ENCODE measurements at regions not wholly inside any gene's neighbourhood (a gene's known extent, or its start where the extent isn't known, plus 50 kb on each side); places are given as distances from the start of the nearest gene placed in this dataset.

DNA sequence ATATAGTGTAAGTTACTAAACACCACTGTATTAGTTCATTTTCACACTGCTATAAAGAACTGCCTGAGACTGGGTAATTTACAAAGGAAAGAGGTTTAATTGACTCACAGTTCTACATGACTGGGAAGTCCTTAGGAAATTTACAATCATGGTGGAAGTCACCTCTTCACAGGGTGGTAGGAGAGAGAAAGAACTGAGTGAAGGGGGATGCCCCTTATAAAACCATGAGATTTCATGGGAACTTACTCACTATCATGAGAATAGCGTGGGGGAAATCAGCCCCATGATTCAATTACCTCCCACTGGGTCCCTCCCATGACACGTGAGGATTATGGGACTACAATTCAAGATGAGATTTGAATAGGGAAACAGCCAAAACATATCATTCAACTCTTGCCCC is 618.0 kb downstream of the NYAP2 start (continued):
- TF ChIP-seq, protein P1, sequence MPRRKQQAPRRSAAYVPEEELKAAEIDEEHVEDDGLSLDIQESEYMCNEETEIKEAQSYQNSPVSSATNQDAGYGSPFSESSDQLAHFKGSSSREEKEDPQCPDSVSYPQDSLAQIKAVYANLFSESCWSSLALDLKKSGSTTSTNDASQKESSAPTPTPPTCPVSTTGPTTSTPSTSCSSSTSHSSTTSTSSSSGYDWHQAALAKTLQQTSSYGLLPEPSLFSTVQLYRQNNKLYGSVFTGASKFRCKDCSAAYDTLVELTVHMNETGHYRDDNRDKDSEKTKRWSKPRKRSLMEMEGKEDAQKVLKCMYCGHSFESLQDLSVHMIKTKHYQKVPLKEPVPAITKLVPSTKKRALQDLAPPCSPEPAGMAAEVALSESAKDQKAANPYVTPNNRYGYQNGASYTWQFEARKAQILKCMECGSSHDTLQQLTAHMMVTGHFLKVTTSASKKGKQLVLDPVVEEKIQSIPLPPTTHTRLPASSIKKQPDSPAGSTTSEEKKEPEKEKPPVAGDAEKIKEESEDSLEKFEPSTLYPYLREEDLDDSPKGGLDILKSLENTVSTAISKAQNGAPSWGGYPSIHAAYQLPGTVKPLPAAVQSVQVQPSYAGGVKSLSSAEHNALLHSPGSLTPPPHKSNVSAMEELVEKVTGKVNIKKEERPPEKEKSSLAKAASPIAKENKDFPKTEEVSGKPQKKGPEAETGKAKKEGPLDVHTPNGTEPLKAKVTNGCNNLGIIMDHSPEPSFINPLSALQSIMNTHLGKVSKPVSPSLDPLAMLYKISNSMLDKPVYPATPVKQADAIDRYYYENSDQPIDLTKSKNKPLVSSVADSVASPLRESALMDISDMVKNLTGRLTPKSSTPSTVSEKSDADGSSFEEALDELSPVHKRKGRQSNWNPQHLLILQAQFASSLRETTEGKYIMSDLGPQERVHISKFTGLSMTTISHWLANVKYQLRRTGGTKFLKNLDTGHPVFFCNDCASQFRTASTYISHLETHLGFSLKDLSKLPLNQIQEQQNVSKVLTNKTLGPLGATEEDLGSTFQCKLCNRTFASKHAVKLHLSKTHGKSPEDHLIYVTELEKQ (tag by site-specific recombination; IDR thresholded peaks at IDR 0.05; ENCODE audit: borderline replicate concordance): no peak
- no peak for TF ChIP-seq HOXD13 (CRISPR knock-in tag; IDR thresholded peaks at IDR 0.05; ENCODE audit: borderline replicate concordance)
- TF ChIP-seq ZNF19 (tag by site-specific recombination; IDR thresholded peaks at IDR 0.05; ENCODE audit: low read depth): no peak
- no peak for TF ChIP-seq ZNF501 (tag by site-specific recombination; IDR thresholded peaks at IDR 0.05)
- no peak for TF ChIP-seq MZF1 (tag by site-specific recombination; IDR thresholded peaks at IDR 0.05; ENCODE audit: borderline replicate concordance)
- no peak for TF ChIP-seq ZBTB8A (tag by site-specific recombination; IDR thresholded peaks at IDR 0.05)

DNA sequence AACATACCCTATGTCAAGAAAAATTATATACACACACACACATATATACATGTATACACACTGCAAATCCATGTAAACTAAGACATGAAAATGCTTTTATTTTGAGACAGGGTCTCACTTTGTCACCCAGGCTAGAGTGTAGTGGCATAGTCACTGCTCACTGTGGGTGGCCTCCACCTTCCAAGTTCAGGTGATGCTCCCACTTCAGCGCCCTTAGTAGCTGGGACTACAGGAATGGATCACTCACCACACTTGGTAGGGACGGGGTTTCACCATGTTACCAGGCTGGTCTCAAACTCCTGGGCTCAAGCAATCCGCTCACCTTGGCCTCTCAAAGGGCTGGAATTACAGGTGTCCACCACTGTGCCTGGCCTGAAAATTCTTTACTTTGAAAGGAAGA is 617.6 kb downstream of the NYAP2 start:
- no peak overlapping the region for H3K27ac ChIP-seq (ENCODE audit: extremely low read depth, low read depth, low read length)
- no peaks in the 10 kb centered on the region for H3K36me3 ChIP-seq (ENCODE audit: control insufficient read depth in 2 of 2, insufficient read depth in 1 of 2, low read length in 2 of 2)
- no peak overlapping the region for H3K4me3 ChIP-seq (ENCODE audit: low read depth, low read length)
- no peaks in the 10 kb centered on the region for H3K9me3 ChIP-seq (ENCODE audit: control insufficient read depth, insufficient read depth, low read depth, low read length)
- POLR2A ChIA-PET: no interaction called here
- no peaks in the 10 kb centered on the region for H3K4me1 ChIP-seq (ENCODE audit: control insufficient read depth, insufficient read depth, low read length)
- no peak for TF ChIP-seq ZNF140 (tag by site-specific recombination; IDR thresholded peaks at IDR 0.05)
- TF ChIP-seq, protein P2, sequence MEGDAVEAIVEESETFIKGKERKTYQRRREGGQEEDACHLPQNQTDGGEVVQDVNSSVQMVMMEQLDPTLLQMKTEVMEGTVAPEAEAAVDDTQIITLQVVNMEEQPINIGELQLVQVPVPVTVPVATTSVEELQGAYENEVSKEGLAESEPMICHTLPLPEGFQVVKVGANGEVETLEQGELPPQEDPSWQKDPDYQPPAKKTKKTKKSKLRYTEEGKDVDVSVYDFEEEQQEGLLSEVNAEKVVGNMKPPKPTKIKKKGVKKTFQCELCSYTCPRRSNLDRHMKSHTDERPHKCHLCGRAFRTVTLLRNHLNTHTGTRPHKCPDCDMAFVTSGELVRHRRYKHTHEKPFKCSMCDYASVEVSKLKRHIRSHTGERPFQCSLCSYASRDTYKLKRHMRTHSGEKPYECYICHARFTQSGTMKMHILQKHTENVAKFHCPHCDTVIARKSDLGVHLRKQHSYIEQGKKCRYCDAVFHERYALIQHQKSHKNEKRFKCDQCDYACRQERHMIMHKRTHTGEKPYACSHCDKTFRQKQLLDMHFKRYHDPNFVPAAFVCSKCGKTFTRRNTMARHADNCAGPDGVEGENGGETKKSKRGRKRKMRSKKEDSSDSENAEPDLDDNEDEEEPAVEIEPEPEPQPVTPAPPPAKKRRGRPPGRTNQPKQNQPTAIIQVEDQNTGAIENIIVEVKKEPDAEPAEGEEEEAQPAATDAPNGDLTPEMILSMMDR (tag by site-specific recombination; IDR thresholded peaks at IDR 0.05): no peak
- no peak for TF ChIP-seq TRIM28 (IDR thresholded peaks at IDR 0.05; ENCODE audit: borderline replicate concordance, low read length)
- TF ChIP-seq, protein P3, sequence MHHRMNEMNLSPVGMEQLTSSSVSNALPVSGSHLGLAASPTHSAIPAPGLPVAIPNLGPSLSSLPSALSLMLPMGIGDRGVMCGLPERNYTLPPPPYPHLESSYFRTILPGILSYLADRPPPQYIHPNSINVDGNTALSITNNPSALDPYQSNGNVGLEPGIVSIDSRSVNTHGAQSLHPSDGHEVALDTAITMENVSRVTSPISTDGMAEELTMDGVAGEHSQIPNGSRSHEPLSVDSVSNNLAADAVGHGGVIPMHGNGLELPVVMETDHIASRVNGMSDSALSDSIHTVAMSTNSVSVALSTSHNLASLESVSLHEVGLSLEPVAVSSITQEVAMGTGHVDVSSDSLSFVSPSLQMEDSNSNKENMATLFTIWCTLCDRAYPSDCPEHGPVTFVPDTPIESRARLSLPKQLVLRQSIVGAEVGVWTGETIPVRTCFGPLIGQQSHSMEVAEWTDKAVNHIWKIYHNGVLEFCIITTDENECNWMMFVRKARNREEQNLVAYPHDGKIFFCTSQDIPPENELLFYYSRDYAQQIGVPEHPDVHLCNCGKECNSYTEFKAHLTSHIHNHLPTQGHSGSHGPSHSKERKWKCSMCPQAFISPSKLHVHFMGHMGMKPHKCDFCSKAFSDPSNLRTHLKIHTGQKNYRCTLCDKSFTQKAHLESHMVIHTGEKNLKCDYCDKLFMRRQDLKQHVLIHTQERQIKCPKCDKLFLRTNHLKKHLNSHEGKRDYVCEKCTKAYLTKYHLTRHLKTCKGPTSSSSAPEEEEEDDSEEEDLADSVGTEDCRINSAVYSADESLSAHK (tag by site-specific recombination; IDR thresholded peaks at IDR 0.05): no peak
- no peak for TF ChIP-seq ZNF792 (tag by site-specific recombination; IDR thresholded peaks at IDR 0.05)
- no peak for TF ChIP-seq ZNF571 (tag by site-specific recombination; IDR thresholded peaks at IDR 0.05)
- no peak for TF ChIP-seq ZBTB20 (tag by site-specific recombination; IDR thresholded peaks at IDR 0.05)
- CTCF ChIA-PET: no interaction called here

DNA sequence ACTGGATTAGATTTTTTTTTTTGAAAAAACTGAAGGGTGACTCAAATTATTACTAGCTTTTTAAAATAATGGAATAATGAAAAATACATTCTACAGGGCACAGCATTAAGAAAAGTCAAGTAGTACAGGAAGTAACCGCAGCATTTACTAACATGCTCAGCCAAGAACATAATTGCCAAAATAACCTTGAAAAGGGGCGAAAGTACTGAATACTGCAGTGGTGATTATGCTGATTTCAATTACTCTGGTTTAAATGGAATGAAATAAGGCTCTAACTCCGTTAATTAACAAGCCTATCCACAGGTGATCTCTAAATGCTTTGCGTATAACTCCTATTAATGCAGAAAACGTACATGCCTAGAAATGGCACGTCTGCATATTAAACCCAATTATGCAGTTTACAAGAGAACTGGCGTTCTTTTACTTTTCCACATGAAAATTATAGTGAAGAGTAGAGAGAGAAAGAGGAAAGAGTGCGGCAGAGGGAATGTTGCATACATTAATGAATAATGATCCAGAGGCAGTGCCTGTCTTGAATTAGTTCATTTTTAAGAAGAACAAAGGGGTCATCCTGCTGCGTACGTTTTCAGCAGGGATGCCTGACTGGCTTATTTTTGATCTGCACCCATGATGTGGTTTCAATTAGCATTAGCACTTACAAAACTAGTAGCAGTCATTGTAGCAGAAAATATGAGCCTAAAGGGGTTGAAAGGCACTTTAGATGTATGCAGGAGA is 612.4 kb downstream of the NYAP2 start:
- no peaks in the 10 kb centered on the region for H3K4me1 ChIP-seq (ENCODE audit: control insufficient read depth, insufficient read depth, low read length)
- H3K27ac ChIP-seq (ENCODE audit: extremely low read depth, low read depth, low read length): no peak overlapping the region
- ChIA-PET CTCF (no interaction called here), POLR2A (no interaction called here)
- H3K9me3 ChIP-seq (ENCODE audit: control insufficient read depth, insufficient read depth, low read depth, low read length): no peaks in the 10 kb centered on the region
- H3K4me3 ChIP-seq (ENCODE audit: low read depth, low read length): no peak overlapping the region
- H3K36me3 ChIP-seq (ENCODE audit: control insufficient read depth in 2 of 2, insufficient read depth in 1 of 2, low read length in 2 of 2): no peaks in the 10 kb centered on the region
- no peak for TF ChIP-seq ZNF837 (tag by site-specific recombination; IDR thresholded peaks at IDR 0.05)
- TF ChIP-seq, protein P4, sequence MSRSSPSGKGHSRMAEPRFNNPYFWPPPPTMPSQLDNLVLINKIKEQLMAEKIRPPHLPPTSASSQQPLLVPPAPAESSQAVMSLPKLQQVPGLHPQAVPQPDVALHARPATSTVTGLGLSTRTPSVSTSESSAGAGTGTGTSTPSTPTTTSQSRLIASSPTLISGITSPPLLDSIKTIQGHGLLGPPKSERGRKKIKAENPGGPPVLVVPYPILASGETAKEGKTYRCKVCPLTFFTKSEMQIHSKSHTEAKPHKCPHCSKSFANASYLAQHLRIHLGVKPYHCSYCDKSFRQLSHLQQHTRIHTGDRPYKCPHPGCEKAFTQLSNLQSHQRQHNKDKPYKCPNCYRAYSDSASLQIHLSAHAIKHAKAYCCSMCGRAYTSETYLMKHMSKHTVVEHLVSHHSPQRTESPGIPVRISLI (tag by site-specific recombination; IDR thresholded peaks at IDR 0.05): no peak
- TF ChIP-seq HOXC10 (CRISPR knock-in tag; IDR thresholded peaks at IDR 0.05): no peak
- TF ChIP-seq, protein P5, sequence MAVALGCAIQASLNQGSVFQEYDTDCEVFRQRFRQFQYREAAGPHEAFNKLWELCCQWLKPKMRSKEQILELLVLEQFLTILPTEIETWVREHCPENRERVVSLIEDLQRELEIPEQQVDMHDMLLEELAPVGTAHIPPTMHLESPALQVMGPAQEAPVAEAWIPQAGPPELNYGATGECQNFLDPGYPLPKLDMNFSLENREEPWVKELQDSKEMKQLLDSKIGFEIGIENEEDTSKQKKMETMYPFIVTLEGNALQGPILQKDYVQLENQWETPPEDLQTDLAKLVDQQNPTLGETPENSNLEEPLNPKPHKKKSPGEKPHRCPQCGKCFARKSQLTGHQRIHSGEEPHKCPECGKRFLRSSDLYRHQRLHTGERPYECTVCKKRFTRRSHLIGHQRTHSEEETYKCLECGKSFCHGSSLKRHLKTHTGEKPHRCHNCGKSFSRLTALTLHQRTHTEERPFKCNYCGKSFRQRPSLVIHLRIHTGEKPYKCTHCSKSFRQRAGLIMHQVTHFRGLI (tag by site-specific recombination; IDR thresholded peaks at IDR 0.05): no peak
- TF ChIP-seq ZNF510 (tag by site-specific recombination; IDR thresholded peaks at IDR 0.05; ENCODE audit: insufficient replicate concordance): no peak
- TF ChIP-seq ZNF223 (tag by site-specific recombination; IDR thresholded peaks at IDR 0.05): no peak
- no peak for TF ChIP-seq GLIS1 (tag by site-specific recombination; IDR thresholded peaks at IDR 0.05)
- TF ChIP-seq ZXDB (tag by site-specific recombination; IDR thresholded peaks at IDR 0.05): no peak
- TF ChIP-seq ZNF48 (tag by site-specific recombination; IDR thresholded peaks at IDR 0.05): no peak
- TF ChIP-seq RBAK (tag by site-specific recombination; IDR thresholded peaks at IDR 0.05): no peak
